GM18502 (cell line): ENCODE measurements at regions not wholly inside any gene's neighbourhood (a gene's known extent, or its start where the extent isn't known, plus 50 kb on each side); places are given as distances from the start of the nearest gene placed in this dataset.

Experiments used
- ATAC-seq: cut with Tn5 transposase; IDR thresholded peaks from one replicate; pipeline ENCODE4 v1.9.1; 2021; ENCODE audit warnings: mild to moderate bottlenecking; ENCODE audit not compliant: unreplicated experiment, poor library complexity

GRCh38 chr7:41315764-41316163, 387.1 kb downstream of the INHBA start:
- ATAC-seq = no peak

- no peak for ATAC-seq
These were observed 389.7 kb downstream of the INHBA start for GRCh38 chr7:41313171-41313570.

DNA sequence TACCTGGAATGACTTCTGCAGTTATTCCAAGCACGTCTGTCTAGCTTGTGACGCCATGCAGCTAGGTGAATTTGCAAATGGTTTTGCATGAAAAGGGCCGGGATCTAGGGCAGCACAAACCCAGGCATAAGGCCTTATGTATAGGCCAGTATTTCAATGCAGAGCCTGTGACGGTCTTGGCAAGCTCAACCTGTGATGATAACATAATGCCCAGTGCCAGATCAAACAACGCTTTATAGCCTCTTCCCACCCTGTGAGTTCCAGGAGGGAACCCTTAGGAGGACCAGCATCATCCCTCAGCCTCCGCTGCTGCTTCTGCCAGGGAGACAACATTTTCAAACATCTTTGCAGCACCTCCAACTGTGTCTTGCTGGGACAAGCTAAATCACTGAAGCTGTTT, 390.7 kb downstream of the INHBA start:
- no peak for ATAC-seq

GRCh38 chr7:41311301-41311700, 391.6 kb downstream of the INHBA start:
- no peak for ATAC-seq

GRCh38 chr7:41306486-41306885, 396.4 kb downstream of the INHBA start:
- ATAC-seq = no peak

GRCh38 chr7:41305001-41305400, 397.9 kb downstream of the INHBA start:
- ATAC-seq = no peak

- no peak for ATAC-seq
These were observed 399.2 kb downstream of the INHBA start for GRCh38 chr7:41303709-41304108.

- no peak for ATAC-seq
These were observed 404.5 kb downstream of the INHBA start for GRCh38 chr7:41298409-41298808.

DNA sequence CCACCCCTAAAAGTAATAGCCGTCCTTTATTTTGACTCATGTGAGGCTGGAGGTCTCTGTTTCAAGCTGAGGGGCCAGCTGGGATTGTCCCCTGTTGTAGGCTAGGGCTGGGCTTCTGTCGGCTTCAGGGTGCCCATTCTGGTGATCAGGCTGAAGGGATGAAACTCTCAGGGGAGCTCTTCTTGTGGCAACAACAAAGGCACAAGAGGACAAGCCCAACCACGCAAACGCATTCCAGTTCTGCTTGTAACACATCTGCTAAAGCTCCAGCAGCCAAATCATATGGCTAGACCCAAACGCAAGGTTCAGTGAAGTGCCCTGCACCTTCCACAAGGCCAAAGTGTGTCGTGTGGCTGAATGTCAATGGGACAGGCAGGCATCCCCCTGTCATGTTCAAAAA, 405.7 kb downstream of the INHBA start:
- ATAC-seq = no peak

DNA sequence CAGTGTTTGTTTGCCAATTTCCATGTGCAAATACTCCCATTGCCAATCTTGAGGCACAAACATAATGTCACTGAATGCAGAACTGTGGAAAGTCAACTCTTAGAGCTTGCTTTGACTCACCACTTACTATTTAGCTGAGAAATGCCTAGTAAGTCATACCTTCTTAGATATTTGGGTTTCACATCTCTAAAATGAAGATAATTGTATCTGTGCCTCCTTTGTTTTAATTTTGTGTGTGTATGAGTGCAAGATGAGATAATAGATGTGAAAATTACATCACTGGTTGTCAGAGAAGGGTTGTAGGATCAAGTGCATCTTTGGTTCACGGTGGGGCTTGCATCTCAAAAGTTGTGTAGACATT, 407.5 kb downstream of the INHBA start:
- ATAC-seq = no peak

DNA sequence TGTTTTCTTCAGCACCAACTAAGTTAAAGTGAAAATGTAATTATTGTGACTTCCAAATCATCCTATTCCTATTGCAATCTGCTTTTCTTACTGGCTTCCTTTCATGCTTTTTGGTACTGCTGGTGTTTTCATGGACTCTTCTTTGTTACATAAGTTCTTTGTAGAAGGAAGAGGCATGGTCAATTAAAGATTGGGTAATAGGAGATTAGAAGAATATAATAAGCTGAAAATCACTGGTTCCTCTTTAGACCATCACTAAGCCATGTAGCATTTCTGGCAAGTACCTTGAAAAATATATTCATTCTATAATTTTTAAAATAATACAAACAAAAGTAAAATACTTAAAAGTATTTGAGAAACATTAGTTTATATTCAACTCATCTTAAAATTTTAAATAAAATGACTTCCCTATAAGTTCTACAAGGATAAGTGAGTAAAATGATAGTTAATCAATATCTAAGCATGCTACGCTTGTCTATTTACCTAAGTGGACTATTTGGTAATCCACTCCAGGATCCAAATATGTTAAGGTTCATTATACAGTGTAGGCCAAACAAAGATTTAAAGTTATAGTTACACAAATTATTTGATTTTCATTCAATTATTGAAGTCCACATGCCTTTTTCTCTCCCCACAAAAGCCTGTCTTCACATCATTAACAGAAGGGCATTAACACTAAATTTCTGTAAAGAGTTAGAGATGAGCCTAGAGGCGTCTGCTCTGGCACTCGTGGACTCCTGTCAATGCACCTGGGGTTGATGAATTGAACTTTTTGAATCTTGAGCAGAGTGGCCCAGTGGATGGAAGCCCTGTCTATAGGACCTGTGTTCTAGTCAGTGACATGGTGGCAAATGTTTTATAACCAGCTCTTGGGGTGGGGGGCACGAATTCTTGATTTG, 408.1 kb downstream of the INHBA start:
- ATAC-seq = no peak

- no peak for ATAC-seq
These were observed 410.4 kb downstream of the INHBA start for GRCh38 chr7:41292487-41292886.

- ATAC-seq = no peak
These were observed 415.1 kb downstream of the INHBA start for GRCh38 chr7:41287559-41288335.

DNA sequence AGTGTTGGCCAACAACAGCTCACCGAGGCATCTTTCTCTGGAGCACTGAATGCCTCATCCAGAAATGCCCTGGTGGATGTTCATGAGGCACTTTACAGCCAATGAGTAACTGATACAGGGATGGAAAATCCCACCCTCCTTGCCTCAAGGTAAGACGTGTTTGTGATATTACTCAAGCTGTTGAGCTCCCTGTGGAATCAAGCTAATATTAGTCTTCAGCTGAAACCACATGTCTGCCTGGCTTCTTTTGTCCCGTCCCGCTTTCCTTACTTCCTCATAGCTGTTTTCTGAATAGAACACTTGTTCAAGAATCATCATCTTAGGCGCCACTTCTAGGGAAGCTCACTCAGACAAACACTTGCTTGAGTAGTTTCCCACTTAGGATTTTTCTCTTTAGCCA, 422.4 kb downstream of the INHBA start:
- no peak for ATAC-seq

- ATAC-seq = no peak
These were observed 425.3 kb downstream of the INHBA start for GRCh38 chr7:41277561-41277960.

DNA sequence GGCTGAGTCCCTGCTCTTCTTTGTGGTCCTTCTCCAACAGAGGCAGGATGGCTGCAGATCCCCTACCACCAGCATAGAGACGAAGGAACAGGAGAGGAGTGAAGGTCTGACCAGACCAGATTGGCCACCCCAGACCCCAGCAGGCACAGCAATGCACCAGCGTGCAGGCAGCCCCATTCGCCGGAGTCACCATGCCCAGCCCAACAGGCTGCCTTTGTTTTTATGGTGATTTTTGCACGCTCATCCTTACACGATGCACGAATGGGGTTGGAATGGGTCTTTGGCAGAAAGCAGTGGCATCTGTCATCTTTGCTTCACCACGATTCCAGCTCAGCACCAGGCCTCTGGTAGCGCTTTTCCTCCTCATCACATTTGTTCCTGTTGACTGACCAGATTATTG, 427.6 kb downstream of the INHBA start:
- ATAC-seq = no peak

GRCh38 chr7:41274179-41274578, 428.7 kb downstream of the INHBA start:
- no peak for ATAC-seq

GRCh38 chr7:41272664-41273063, 430.2 kb downstream of the INHBA start:
- no peak for ATAC-seq

GRCh38 chr7:41268878-41269277, 434.0 kb downstream of the INHBA start:
- ATAC-seq = no peak

- no peak for ATAC-seq
These were observed 441.8 kb downstream of the INHBA start for GRCh38 chr7:41261080-41261479.

GRCh38 chr7:41257660-41258059, 445.2 kb downstream of the INHBA start:
- no peak for ATAC-seq
